HUDEP-2 (cell line): ENCODE measurements at regions not wholly inside any gene's neighbourhood (a gene's known extent, or its start where the extent isn't known, plus 50 kb on each side); places are given as distances from the start of the nearest gene placed in this dataset.
"Not testable (repeated sequence)": the region's sequence is repeated elsewhere in the genome, so short reads cannot be mapped to it uniquely, and the experiment has no call there.

Experiments used
- DNase-seq, 76 experiments: peaks; one replicate each; lab custom pipeline; 2025; ENCODE audit not compliant: unreplicated experiment in 76 of 76; lab: John Stamatoyannopoulos, UW

DNA sequence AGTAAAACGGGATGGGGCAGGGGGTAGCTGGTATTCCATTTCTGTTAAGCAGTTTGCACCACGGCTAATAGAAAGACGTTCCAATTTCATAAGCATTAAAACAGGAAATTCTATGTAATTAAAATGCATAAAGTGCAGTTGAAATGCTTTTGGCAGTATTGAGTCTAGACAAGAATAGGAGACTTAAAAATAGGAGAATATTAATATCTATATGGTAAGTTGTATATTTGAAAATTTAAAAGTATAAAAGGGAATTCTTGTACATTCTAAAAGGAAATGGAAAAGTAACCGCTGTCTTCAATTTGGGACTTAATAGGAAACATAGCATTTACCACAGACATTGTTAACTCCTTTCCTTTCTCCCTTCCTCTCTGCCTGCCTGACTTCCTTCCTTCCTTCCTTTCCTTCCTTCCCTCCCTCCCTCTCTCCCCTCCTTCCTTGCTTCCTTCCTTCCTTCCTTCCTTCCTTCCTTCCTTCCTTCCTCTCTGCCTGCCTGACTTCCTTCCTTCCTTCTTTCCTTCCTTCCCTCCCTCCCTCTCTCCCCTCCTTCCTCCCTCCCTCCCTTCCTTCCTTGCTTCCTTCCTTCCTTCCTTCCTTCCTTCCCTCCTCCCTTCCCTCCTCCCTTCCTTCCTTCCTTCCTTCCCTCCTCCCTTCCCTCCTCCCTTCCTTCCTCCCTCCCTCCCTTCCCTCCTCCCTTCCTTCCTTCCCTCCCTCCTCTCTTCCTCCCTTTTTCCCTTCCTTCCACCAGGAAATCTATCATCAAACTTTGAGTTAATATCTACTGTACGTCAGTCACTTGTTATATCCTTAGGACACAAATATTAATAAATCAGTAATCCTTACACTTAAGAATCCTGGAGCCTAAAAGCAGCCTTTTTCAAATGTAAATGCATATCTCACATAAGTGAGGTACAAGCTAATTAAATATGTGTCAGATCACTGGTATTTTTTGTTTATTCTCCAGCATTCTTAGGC, 1049.3 kb downstream of the GALC start:
- DNase-seq: no peak

- no peak for DNase-seq
Observed at GRCh38 chr14:86942936-86943335, 1050.0 kb downstream of the GALC start.

DNA sequence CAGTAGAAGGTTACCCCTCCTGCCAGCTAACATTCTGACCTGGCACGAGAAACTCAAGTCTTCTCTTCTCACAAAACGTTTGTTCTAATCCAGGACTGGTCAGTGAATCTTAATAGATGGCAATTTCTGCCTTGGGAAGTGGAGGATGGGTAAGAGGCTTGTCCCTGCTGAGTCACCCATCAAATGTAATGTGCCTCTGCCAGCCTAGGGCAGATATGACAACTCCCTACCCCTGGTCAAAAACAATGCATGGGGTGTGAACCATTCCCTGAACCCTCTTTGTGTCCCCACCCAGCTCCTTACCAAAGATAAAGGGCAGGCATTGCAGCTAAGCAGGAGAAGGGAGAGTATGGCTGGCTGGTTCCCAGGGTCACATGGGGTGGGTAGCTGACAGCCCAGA, 1052.9 kb downstream of the GALC start:
- DNase-seq: peak in 2 of 76 experiments; percentile 17 to 21

GRCh38 chr14:86938320-86938719, 1054.7 kb downstream of the GALC start:
- DNase-seq: no peak

GRCh38 chr14:86936556-86936955, 1056.4 kb downstream of the GALC start:
- DNase-seq: no peak

GRCh38 chr14:86935241-86935885, 1057.6 kb downstream of the GALC start:
- DNase-seq: no peak

DNA sequence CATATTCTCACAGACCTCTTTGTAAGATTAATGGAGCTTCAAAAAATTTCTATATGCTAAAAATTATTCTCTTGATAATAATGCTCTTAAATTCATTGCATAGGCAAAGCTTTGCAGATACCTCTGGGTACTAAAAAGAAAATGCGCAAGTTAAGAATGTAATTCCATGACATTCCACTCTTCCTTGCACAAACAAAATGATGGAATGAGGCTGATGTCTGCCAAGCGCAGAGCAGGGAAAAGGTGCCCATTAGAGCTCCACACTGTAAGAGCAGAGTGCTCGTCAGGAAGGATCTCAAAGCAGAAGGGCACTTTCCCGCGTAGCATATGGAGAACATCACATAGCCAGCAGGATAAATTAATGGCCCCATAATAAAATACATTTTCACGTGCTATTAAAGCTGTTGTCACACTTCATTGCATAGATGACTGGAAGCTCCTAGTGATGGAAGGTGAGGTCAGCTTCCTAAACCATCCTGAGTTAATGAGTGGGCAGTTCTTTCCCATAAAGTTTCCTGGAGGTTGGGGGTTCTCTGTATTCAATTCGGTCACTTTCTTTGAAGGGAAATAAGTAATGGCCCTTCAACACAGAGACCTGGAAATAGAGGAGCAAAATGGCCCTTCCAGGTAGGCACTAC, 1058.9 kb downstream of the GALC start:
- no peak for DNase-seq

GRCh38 chr14:86933460-86933859, 1059.5 kb downstream of the GALC start:
- DNase-seq: no peak

GRCh38 chr14:86915406-86915805, 1077.6 kb downstream of the GALC start:
- no peak for DNase-seq

- DNase-seq: no peak
Observed at GRCh38 chr14:86912709-86913108, 1080.3 kb downstream of the GALC start.

GRCh38 chr14:86911486-86911885, 1081.5 kb downstream of the GALC start:
- DNase-seq: no peak

GRCh38 chr14:86905386-86905926, 1087.5 kb downstream of the GALC start:
- not testable (repeated sequence) for DNase-seq

DNA sequence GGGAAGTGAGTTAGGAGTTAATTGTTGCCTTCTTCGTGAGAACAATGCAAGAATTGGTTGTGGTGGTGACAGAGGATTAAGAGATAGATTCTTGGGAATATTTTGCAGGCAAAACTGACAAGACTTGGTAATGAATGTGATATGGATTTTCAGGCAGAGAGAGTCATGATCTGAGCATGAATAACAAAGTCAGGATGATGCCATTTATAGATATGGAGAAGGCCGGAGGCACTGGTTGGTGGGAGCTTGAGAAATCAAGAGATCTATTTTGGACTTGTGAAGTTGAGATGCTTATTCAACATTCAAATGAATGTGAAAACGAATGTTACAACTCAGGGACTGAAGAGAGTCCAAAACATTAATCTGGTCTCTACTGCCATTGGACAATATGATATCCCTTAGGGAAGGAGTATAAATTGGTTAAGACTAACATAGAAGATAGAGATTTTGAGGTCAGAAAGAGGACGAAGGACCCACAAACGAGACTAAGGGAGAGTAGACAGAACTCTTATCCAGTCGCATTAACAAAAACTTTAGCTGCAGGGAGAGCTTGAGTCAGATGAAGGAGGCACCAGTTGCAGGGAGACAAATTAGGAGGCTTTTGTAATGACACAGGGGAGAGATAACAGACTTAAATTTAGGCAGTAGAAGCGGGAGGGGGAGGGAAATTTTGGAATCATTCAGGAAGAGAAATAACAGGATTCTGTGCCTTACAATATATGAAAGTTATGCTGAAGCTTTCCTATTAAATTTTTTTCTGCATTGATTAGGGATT, 1090.6 kb downstream of the GALC start:
- DNase-seq: no peak

- no peak for DNase-seq
Observed at GRCh38 chr14:86897704-86898513, 1095.1 kb downstream of the GALC start.

- no peak for DNase-seq
Observed at GRCh38 chr14:86897224-86897623, 1095.8 kb downstream of the GALC start.

GRCh38 chr14:86896701-86897100, 1096.3 kb downstream of the GALC start:
- no peak for DNase-seq

DNA sequence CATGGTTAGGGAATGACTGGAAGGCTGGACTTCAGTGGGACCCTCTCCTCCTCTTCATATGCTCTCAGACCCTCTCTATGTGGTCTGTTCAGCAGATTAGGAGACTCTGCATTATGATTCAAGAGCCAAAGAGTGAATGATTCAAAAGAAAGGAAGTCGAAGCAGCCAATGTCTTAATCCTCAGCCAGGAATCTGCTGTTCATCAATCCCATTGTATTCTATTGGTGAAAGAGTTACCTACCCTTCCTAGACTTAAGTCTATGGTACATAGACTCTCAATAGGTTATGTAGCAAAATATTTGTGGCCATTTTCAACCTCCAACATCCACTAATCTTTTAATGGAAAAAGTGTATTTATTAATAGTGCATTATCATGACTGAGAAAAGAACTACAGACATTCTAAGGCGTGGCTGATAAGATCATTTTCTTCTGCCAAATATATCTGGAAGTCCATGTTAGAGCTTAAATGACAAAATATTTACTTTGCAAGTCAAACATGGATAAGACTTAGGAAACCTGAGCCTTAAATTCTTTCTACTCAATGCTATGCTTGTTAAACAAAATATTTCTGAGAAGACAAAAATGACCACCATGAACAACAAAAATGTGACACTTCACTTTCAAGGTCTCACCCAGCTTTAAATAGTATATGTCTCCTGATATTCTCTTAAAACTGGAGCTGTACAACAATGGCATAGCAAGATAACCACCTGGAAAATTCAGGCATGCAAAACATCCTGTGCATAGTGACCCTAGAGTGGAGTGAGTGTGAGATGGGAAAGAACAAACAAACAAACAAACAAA, 1100.6 kb downstream of the GALC start:
- no peak for DNase-seq

DNA sequence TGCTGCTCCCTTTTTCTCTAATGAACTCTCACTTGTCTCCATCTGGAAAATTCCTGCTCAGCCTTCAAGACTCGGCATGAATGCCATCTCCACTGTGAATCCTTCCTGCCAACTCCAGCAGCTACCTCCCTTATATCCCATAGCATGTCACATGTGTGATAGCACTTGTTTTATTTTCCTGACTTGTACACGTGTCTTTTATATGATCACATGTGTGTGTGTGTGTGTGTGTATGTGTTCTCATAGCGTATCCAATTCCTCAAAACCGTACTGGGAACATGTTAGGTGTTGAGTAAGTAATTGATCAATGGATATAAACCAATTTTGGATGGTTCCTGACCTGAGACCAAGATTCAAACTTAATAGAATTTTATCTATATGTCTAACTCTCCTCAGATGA, 1107.7 kb downstream of the GALC start:
- no peak for DNase-seq

GRCh38 chr14:86884498-86884897, 1108.5 kb downstream of the GALC start:
- DNase-seq: no peak
